ENCODE measurements at regions not wholly inside any gene's neighbourhood (a gene's known extent, or its start where the extent isn't known, plus 50 kb on each side); places are given as distances from the start of the nearest gene placed in this dataset.

DNA sequence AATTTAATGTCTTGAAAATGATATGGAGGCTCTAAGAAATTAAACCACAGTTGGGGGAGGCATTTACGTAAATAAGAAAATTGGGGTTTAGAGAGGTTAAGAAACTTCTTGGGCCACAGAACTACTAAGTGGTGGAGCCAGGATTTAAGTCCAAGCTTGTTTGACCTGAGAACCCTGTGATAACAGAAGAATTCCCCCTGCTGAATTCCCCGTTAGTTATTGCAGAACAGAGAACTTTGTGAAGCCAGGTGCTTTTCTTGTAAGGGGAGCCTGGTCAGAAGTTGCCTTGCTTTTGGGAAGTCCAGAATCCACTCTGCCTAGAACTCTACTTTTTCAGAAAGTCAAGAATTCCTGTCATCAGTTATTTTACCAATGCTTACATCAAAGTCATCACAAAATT lies 309.3 kb upstream of the SEMA6A start:
- TF ChIP-seq POLR2A (IDR thresholded peaks at IDR 0.05) (no peak), POLR2AphosphoS5 (IDR thresholded peaks at IDR 0.05) (no peak)
- TF ChIP-seq, protein P1, sequence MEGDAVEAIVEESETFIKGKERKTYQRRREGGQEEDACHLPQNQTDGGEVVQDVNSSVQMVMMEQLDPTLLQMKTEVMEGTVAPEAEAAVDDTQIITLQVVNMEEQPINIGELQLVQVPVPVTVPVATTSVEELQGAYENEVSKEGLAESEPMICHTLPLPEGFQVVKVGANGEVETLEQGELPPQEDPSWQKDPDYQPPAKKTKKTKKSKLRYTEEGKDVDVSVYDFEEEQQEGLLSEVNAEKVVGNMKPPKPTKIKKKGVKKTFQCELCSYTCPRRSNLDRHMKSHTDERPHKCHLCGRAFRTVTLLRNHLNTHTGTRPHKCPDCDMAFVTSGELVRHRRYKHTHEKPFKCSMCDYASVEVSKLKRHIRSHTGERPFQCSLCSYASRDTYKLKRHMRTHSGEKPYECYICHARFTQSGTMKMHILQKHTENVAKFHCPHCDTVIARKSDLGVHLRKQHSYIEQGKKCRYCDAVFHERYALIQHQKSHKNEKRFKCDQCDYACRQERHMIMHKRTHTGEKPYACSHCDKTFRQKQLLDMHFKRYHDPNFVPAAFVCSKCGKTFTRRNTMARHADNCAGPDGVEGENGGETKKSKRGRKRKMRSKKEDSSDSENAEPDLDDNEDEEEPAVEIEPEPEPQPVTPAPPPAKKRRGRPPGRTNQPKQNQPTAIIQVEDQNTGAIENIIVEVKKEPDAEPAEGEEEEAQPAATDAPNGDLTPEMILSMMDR (IDR thresholded peaks at IDR 0.05 in 8 of 11, conservative IDR thresholded peaks at IDR 0.05 in 3 of 11) = no peak

Data from spleen (tissue), 7 donors.